ENCODE measurements at regions not wholly inside any gene's neighbourhood (a gene's known extent, or its start where the extent isn't known, plus 50 kb on each side); places are given as distances from the start of the nearest gene placed in this dataset.

GRCh38 chr9:16982780-16983310, 112.4 kb upstream of the BNC2 start:
- Histone ChIP-seq H2AFZ (ENCODE audit: low read length) (no peak overlapping the region), H3K23me2 (ENCODE audit: insufficient read length, low read depth, low read length, poor library complexity, severe bottlenecking) (no peaks in the 10 kb centered on the region), H3K9ac (ENCODE audit: extremely low read depth, insufficient read length, low read length) (no peak overlapping the region), H4K20me1 (ENCODE audit: control insufficient read depth, insufficient read depth, insufficient read length) (no peaks in the 10 kb centered on the region), H3K79me1 (ENCODE audit: insufficient read depth, low read depth, low read length, poor library complexity, severe bottlenecking) (no peaks in the 10 kb centered on the region), H3K79me2 (ENCODE audit: insufficient read depth, low read length) (no peaks in the 10 kb centered on the region), H2AK5ac (ENCODE audit: insufficient read length, low read length) (no peak overlapping the region), H3K9me3 (ENCODE audit: control insufficient read depth, low read depth, low read length) (no peaks in the 10 kb centered on the region), H4K5ac (ENCODE audit: insufficient read length, low read depth, low read length) (no peak overlapping the region), H4K91ac (ENCODE audit: insufficient read length, low read depth, low read length) (no peak overlapping the region), H3K14ac (ENCODE audit: insufficient read depth, low read length) (no peak overlapping the region), H4K8ac (replicated peaks; ENCODE audit: insufficient read length, low read depth, low read length) (no peak overlapping the region), H3T11ph (ENCODE audit: low read length) (no peak overlapping the region), H2BK12ac (ENCODE audit: insufficient read length, low read depth, low read length) (no peak overlapping the region), H3K56ac (ENCODE audit: insufficient read length, low read depth, low read length) (no peak overlapping the region), H3K27ac (ENCODE audit: insufficient read length, low read depth, low read length) (no peak overlapping the region), H3K23ac (ENCODE audit: insufficient read length, low read depth, low read length) (no peak overlapping the region), H2BK15ac (ENCODE audit: low read depth, low read length) (no peak overlapping the region), H3K27me3 (ENCODE audit: insufficient read depth, low read length) (no peaks in the 10 kb centered on the region), H2BK5ac (ENCODE audit: insufficient read length, low read length) (no peak overlapping the region), H3K4me2 (ENCODE audit: insufficient read depth, insufficient read length, low read length) (no peak overlapping the region), H2BK120ac (ENCODE audit: low read depth, low read length, poor library complexity, severe bottlenecking) (no peak overlapping the region), H3K4me1 (ENCODE audit: insufficient read depth, low read length) (no peaks in the 10 kb centered on the region), H3K18ac (ENCODE audit: insufficient read length, low read depth, low read length) (no peak overlapping the region), H3K4ac (ENCODE audit: low read depth, low read length) (no peak overlapping the region), H2BK20ac (ENCODE audit: low read depth, low read length, poor library complexity, severe bottlenecking) (no peak overlapping the region)
- no peak for DNase-seq
- TF ChIP-seq CTCF (conservative IDR thresholded peaks at IDR 0.05), result no peak
- Mint-ChIP-seq H3K27ac (peak overlapping the region in 1 of 3 experiments; percentile 11; a peak in 1 of 7 replicates), H3K27me3 (ENCODE audit: low read depth) (peaks cover 2% of the 10 kb centered on the region; the same call in 1 of the 2 replicates), H3K36me3 (ENCODE audit: insufficient read depth in 1 of 3, low read depth in 3 of 3) (peaks cover 3 to 6% (median 4%) of the 10 kb centered on the region in 3 experiments; a peak in 4 of 7 replicates), H3K4me1 (peaks cover 31% of the 10 kb centered on the region in 2 experiments), H3K4me3 (no peak overlapping the region), H3K9me3 (peaks cover 5 to 6% of the 10 kb centered on the region in 2 experiments; a peak in 4 of 5 replicates)
- WGBS (ENCODE audit: extremely low coverage, insufficient read length, low lambda C conversion rate), result no CpG with 5 or more reads among the region's 11 CpGs
